Fibroblast of peridontal ligament (primary cell): ENCODE measurements at regions not wholly inside any gene's neighbourhood (a gene's known extent, or its start where the extent isn't known, plus 50 kb on each side); places are given as distances from the start of the nearest gene placed in this dataset.
A peak's percentile ranks its signal among the peaks of the same experiment; 100 is the strongest.
"Not testable (repeated sequence)": the region's sequence is repeated elsewhere in the genome, so short reads cannot be mapped to it uniquely, and the experiment has no call there.

Source experiments
- DNase-seq: peaks from one replicate; pipeline ENCODE4 v3.0.0-alpha.2; 2010; ENCODE audit errors: extremely low read depth

GRCh38 chr2:58447586-58447985 is 206.5 kb upstream of the FANCL start:
- DNase-seq = no peak

- no peak for DNase-seq
Measured at GRCh38 chr2:58441643-58442042, 200.5 kb upstream of the FANCL start.

GRCh38 chr2:58436872-58437271 is 195.7 kb upstream of the FANCL start:
- no peak for DNase-seq

- no peak for DNase-seq
Measured at GRCh38 chr2:58435246-58435645, 194.1 kb upstream of the FANCL start.

- DNase-seq = no peak
Measured at GRCh38 chr2:58434692-58435091, 193.6 kb upstream of the FANCL start.

- DNase-seq = no peak
Measured at GRCh38 chr2:58432491-58433170, 191.5 kb upstream of the FANCL start.

- DNase-seq = no peak
Measured at GRCh38 chr2:58429014-58429875, 188.1 kb upstream of the FANCL start.

GRCh38 chr2:58428096-58429013 is 187.2 kb upstream of the FANCL start:
- no peak for DNase-seq

GRCh38 chr2:58427572-58428095 is 186.5 kb upstream of the FANCL start:
- peak; percentile 27 for DNase-seq

- no peak for DNase-seq
Measured at GRCh38 chr2:58425368-58425767, 184.2 kb upstream of the FANCL start.

GRCh38 chr2:58419983-58420382 is 178.9 kb upstream of the FANCL start:
- DNase-seq = no peak

- no peak for DNase-seq
Measured at GRCh38 chr2:58416696-58417095, 175.6 kb upstream of the FANCL start.

GRCh38 chr2:58414506-58414905 is 173.4 kb upstream of the FANCL start:
- no peak for DNase-seq

GRCh38 chr2:58410549-58410948 is 169.4 kb upstream of the FANCL start:
- DNase-seq = no peak

GRCh38 chr2:58407487-58407886 is 166.4 kb upstream of the FANCL start:
- no peak for DNase-seq

- no peak for DNase-seq
Measured at GRCh38 chr2:58405341-58405740, 164.2 kb upstream of the FANCL start.

GRCh38 chr2:58401936-58402335 is 160.8 kb upstream of the FANCL start:
- DNase-seq = no peak

- no peak for DNase-seq
Measured at GRCh38 chr2:58398406-58398805, 157.3 kb upstream of the FANCL start.

- DNase-seq = no peak
Measured at GRCh38 chr2:58387701-58388100, 146.6 kb upstream of the FANCL start.

- not testable (repeated sequence) for DNase-seq
Measured at GRCh38 chr2:58386904-58387303, 145.8 kb upstream of the FANCL start.

GRCh38 chr2:58378152-58378551 is 137.0 kb upstream of the FANCL start:
- no peak for DNase-seq

- DNase-seq = no peak
Measured at GRCh38 chr2:58377181-58377580, 136.1 kb upstream of the FANCL start.
